Ovary (tissue), 7 donors: ENCODE measurements at regions not wholly inside any gene's neighbourhood (a gene's known extent, or its start where the extent isn't known, plus 50 kb on each side); places are given as distances from the start of the nearest gene placed in this dataset.

Source experiments
- DNase-seq, 5 donors: peaks; one replicate each; pipeline ENCODE4 v3.0.0-alpha.2; 2019 to 2020
- H3K27ac ChIP-seq, 2 donors: fragments of 200-600 bp; one replicate each; pipeline versions ENCODE4 v1.5.1 to v1.8.0; 2019 to 2022
- H3K27me3 ChIP-seq: fragments of 200-600 bp; one replicate; pipeline ENCODE4 v1.8.0; 2022
- H3K36me3 ChIP-seq: fragments of 200-600 bp; sonication (generic); one replicate; pipeline ENCODE4 v1.5.1; 2019
- H3K4me1 ChIP-seq: one replicate; pipeline ENCODE4 v1.8.1; 2013; ENCODE audit warnings: mild to moderate bottlenecking, moderate library complexity; ENCODE audit not compliant: insufficient read depth
- H3K4me3 ChIP-seq: fragments of 200-600 bp; sonication (generic); one replicate; pipeline ENCODE4 v1.5.1; 2017
- H3K9me3 ChIP-seq, 2 donors: fragments of 200-600 bp in 1 of 2; sonication (generic) in 1 of 2; one replicate each; pipeline versions ENCODE4 v1.5.1 to v1.8.1; 2013 to 2019; ENCODE audit warnings: mild to moderate bottlenecking in 1 of 2, moderate library complexity in 1 of 2
- CTCF ChIP-seq, 3 donors: fragments of 450-650 bp in 2 of 3; fragments of 200-600 bp in 1 of 3; IDR thresholded peaks; one replicate each; pipeline versions ENCODE4 v1.5.1 to v1.8.0; 2016 to 2022; ENCODE audit warnings: antibody characterized with exemption in 3 of 3, mild to moderate bottlenecking in 1 of 3
- EP300 ChIP-seq: sonication (generic); formaldehyde crosslinking; IDR thresholded peaks from one replicate; pipeline ENCODE4 v1.6.1; 2017; ENCODE audit warnings: antibody characterized with exemption
- POLR2A ChIP-seq: fragments of 450-650 bp; IDR thresholded peaks from one replicate; pipeline ENCODE4 v1.6.1; 2017; ENCODE audit warnings: antibody characterized with exemption, mild to moderate bottlenecking, moderate library complexity
- WGBS, 3 donors: extraction: QIAGEN DNeasy Blood & Tissue Kit in 1 of 3; methylation state at CpG; one replicate each; pipeline versions ENCODE4 v1.1.5 to v1.1.7; 2013 to 2017; 5-methylcytosine and 5-hydroxymethylcytosine counted together
- intact Hi-C, 4 donors: fragments of 100-400 bp; cut with DNase I; formaldehyde crosslinking; loops; one replicate each; pipeline versions ENCODE4 v1.11.0 to v1.15.1; 2022 to 2023
- donor health status: DM: no; HTN: no; CAD: no; lungs with moderate emphysema.
- donor health status: DM: no; HTN: no; CAD: no.
- donor health status: Bipolar disorder and iron deficiency.
- donor health status: DM: no; HTN: no; CAD: no.
- donor health status: DM: yes; HTN: yes; CAD: no.

GRCh38 chr3:90044084-90044816, 936.8 kb downstream of the EPHA3 start:
- DNase-seq: no peak

GRCh38 chr3:90052425-90052950, 945.1 kb downstream of the EPHA3 start:
- no peaks in the 10 kb centered on the region for H3K4me1 ChIP-seq
- no peaks in the 10 kb centered on the region for H3K9me3 ChIP-seq
- no peak overlapping the region for H3K4me3 ChIP-seq
- TF ChIP-seq CTCF (IDR thresholded peaks at IDR 0.05): no peak
- TF ChIP-seq POLR2A: no peak
- TF ChIP-seq EP300: no peak
- DNase-seq: no peak
- H3K36me3 ChIP-seq: no peaks in the 10 kb centered on the region
- WGBS, 3 donors: 89 to 90% (median 89%) methylated on average over 3 of the region's 3 CpGs
- no peak overlapping the region for H3K27ac ChIP-seq
- no peaks in the 10 kb centered on the region for H3K27me3 ChIP-seq
- intact Hi-C loops: no loop called here

More at GRCh38 chr3:90044084-90044816, 936.8 kb downstream of the EPHA3 start:
- Histone ChIP-seq H3K36me3 (no peaks in the 10 kb centered on the region), H3K9me3 (no peaks in the 10 kb centered on the region), H3K4me1 (no peaks in the 10 kb centered on the region), H3K27me3 (no peaks in the 10 kb centered on the region), H3K27ac (no peak overlapping the region), H3K4me3 (no peak overlapping the region)
- TF ChIP-seq POLR2A (no peak), EP300 (no peak), CTCF (IDR thresholded peaks at IDR 0.05) (no peak)
- intact Hi-C loops: no loop called here
- 87 to 96% (median 93%) methylated on average over 1 of the region's 1 CpG for WGBS, 3 donors

- intact Hi-C loops: no loop called here
- TF ChIP-seq EP300: no peak
- no peak for TF ChIP-seq CTCF (IDR thresholded peaks at IDR 0.05)
- no peaks in the 10 kb centered on the region for H3K9me3 ChIP-seq
- no peaks in the 10 kb centered on the region for H3K27me3 ChIP-seq
- peak overlapping the region in 1 of 2 donors; percentile 18 for H3K27ac ChIP-seq
- no peaks in the 10 kb centered on the region for H3K36me3 ChIP-seq
- H3K4me1 ChIP-seq: no peaks in the 10 kb centered on the region
- H3K4me3 ChIP-seq: no peak overlapping the region
- WGBS, 3 donors: 2 to 7% (median 6%) methylated on average over 1 of the region's 1 CpG
- DNase-seq: no peak
These were observed 946.9 kb downstream of the EPHA3 start for GRCh38 chr3:90054311-90054710.

- Histone ChIP-seq H3K4me1 (no peaks in the 10 kb centered on the region), H3K27me3 (no peaks in the 10 kb centered on the region), H3K36me3 (no peaks in the 10 kb centered on the region), H3K4me3 (no peak overlapping the region), H3K9me3 (no peaks in the 10 kb centered on the region), H3K27ac (no peak overlapping the region)
- TF ChIP-seq EP300 (no peak), CTCF (IDR thresholded peaks at IDR 0.05) (no peak), POLR2A (no peak)
- intact Hi-C loops: no loop called here
- WGBS, 3 donors: 2 to 10% (median 10%) methylated on average over 2 of the region's 2 CpGs
- DNase-seq: no peak
These were observed 948.2 kb downstream of the EPHA3 start for GRCh38 chr3:90055666-90056065.
